ENCODE measurements at regions not wholly inside any gene's neighbourhood (a gene's known extent, or its start where the extent isn't known, plus 50 kb on each side); places are given as distances from the start of the nearest gene placed in this dataset.
A peak's percentile ranks its signal among the peaks of the same experiment; 100 is the strongest.
"Not testable (repeated sequence)": the region's sequence is repeated elsewhere in the genome, so short reads cannot be mapped to it uniquely, and the experiment has no call there.

GRCh38 chr13:79989217-79989661, 351.7 kb downstream of the SPRY2 start:
- DNase-seq (ENCODE audit: low read depth), result peak; percentile 91

DNA sequence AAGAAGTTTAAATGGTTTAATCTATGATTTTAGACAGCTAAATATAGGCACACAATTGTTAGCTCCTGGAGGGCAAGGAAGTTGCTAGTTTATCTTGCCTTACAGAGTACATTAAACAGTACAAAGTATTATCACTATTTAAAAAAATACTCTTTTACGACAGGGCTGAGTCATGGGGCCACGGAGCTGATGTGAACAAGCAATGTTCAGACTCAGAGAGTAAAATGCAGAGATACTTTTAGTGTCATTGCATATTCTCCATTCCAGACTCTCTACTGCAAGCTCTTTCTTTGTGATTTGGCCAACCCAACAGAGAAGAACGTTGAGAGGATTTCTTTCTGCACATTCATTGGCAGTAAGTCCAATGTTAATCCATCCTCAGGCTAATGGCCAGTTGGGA, 352.4 kb downstream of the SPRY2 start:
- peak; percentile 77 for DNase-seq (ENCODE audit: low read depth)

DNA sequence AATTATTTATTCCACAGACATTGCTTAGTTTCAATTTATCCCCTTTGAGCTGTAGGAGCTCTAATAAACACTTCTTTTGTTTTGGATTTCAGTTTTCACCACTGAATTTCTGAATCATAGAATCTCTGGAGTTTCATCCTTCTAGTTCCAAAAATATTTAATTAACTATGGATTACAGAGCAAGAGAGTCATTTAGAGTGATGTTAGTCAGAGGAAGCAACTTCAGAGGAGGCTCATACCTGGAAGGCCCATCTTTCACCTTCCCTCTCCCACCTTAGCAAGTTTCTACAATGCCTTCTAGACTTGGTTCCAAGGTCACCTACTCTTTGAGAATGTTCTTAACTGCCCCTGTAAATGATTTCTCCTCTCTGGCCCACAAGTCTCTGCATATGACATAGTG, 353.2 kb downstream of the SPRY2 start:
- peak; percentile 45 for DNase-seq (ENCODE audit: low read depth)

GRCh38 chr13:79987323-79987722, 353.6 kb downstream of the SPRY2 start:
- peak; percentile 49 for DNase-seq (ENCODE audit: low read depth)

DNA sequence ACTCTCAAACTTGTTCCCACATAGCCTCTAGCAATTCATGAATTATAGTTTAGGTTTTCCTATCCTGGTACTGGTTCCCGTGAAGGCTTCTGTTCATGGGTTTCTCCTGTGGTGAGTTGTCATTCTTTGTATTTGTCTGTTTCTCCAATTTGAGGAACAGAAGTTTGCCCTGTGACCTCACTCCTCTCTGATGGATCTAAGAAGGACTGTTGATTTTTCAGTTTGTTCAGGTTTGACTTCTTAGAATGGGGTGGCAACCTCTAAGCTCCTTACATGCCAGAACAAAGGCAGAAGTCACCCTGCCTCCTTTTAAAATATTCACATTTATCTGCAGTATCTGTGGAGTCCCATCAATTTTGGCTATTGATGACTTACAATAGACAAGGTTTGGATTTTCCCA, 354.0 kb downstream of the SPRY2 start:
- peak; percentile 23 for DNase-seq (ENCODE audit: low read depth)

GRCh38 chr13:79974935-79975650, 365.8 kb downstream of the SPRY2 start:
- peak; percentile 28 for DNase-seq (ENCODE audit: low read depth)

- DNase-seq (ENCODE audit: low read depth), result peak; percentile 12
Observed at GRCh38 chr13:79973533-79973963, 367.4 kb downstream of the SPRY2 start.

- DNase-seq (ENCODE audit: low read depth), result no peak
Observed at GRCh38 chr13:79972066-79972569, 368.8 kb downstream of the SPRY2 start.

- peak; percentile 20 for DNase-seq (ENCODE audit: low read depth)
Observed at GRCh38 chr13:79966493-79966895, 374.4 kb downstream of the SPRY2 start.

DNA sequence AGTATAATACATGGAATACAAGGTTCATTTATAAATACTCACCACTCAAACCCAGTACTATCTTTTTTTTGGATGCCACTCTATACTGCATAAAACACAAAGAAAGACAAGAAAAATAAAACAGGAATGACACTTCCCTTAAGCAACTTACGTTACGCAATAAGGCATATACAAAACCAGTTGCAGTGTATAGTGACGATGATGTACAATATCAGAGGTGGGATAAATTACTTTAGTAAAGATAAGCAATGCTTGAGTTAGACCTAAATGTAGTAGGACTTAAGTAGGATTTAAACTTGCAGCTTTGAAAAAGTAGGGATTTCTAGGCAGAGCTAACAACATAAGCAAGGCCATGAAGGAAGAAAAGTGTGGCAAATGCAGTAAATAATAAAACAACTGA, 374.9 kb downstream of the SPRY2 start:
- no peak for DNase-seq (ENCODE audit: low read depth)

DNA sequence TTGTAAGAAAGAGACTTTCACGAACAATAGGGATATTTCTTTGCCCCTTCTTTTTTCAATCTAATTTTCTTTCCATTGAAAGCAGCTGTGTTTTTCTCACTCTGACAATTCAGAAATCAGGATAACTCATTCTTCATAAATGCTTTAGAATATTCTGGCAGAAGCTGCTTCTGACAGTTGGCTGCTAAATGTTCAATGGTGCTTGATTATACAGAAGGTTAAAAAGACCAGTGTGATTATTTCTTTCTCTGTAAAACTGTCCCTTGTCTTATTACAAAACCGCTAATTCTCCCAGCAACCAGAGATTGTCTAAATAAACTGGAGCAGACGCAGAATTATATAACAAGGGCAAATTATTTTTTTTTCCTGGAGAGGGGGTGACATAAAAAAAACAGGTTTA, 394.4 kb downstream of the SPRY2 start:
- no peak for DNase-seq (ENCODE audit: low read depth)

GRCh38 chr13:79943346-79944023, 397.4 kb downstream of the SPRY2 start:
- no peak for DNase-seq (ENCODE audit: low read depth)

GRCh38 chr13:79941752-79942151, 399.2 kb downstream of the SPRY2 start:
- DNase-seq (ENCODE audit: low read depth), result no peak

- DNase-seq (ENCODE audit: low read depth), result no peak
Observed at GRCh38 chr13:79939689-79940088, 401.2 kb downstream of the SPRY2 start.

GRCh38 chr13:79937771-79938216, 403.1 kb downstream of the SPRY2 start:
- peak; percentile 10 for DNase-seq (ENCODE audit: low read depth)

DNA sequence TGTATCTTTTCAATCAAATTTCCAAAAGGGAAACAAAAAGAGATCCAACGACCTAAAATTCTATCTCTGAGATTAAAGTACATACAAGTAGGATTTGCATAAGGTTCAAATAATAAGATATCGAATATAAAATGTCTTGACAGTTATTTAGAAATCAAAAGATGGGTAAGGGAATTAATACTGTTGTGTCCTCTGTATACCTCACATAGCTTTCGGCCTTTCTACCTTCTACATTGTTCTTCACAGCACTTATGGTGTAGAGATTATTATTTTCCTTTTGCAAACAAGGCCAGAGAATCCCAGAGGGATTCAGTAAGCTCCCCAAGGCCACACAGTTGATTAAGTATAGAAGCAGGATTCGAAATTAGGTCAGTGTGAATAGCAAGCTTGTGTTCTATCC, 403.6 kb downstream of the SPRY2 start:
- DNase-seq (ENCODE audit: low read depth), result peak; percentile 3

DNA sequence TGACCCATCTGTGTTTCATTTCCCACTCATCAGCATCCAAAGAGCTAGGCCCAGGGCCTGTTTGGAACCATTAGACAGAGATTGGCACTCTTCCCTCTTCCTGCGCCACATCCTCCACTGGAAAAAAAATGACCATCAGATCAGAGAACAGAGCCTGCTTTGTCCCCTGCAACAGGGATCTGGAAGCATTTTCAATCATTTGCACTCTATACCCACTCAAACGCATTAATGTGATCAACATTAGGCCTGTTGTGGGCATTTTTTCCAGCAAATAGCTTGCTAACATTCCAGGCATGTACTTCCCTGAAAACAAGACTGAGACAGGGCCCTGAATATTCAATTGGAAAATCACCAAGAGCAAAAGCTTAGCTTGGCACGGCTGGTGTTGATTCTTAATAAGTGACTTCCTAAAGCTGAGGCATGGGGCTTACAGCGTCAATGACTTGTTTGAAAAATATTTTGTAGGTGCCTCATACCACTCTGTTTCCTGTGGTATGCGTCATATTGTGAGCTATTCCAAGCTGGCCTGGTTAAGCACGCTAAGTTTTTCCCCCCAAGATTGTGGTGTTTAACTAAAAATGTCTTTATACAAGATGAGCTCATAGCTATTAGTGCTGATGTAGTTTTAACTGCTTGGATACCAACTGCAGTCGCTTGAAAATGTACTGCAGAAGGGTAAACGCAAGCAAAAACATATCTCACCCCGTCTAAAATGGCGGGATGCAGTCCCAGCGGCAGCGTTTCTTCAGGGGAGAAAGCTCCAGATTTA, 404.4 kb downstream of the SPRY2 start:
- peak; percentile 99 for DNase-seq (ENCODE audit: low read depth)

- DNase-seq (ENCODE audit: low read depth), result peak; percentile 3
Observed at GRCh38 chr13:79935121-79935520, 405.8 kb downstream of the SPRY2 start.

DNA sequence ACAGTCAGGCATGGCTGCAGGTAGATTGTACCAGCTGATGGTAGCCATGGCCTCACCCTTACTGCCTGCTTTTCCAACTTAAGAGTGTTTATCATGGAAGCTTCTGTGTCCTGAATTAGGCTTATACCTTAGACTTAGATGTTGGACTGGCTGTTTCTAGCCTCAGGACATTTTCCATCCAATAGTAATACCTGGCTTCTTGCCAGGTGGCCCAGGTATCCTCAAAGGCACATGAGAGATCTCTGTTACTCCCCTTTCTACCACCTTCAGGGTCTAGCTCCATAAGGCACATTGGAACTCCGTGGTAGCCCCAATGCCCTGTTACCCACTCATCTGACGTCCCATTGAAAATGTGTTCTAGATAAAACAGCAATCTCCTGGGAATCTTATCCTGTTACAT, 407.5 kb downstream of the SPRY2 start:
- peak; percentile 22 for DNase-seq (ENCODE audit: low read depth)

- DNase-seq (ENCODE audit: low read depth), result no peak
Observed at GRCh38 chr13:79932556-79932955, 408.4 kb downstream of the SPRY2 start.

GRCh38 chr13:79923973-79924556, 416.9 kb downstream of the SPRY2 start:
- DNase-seq (ENCODE audit: low read depth), result not testable (repeated sequence)

DNA sequence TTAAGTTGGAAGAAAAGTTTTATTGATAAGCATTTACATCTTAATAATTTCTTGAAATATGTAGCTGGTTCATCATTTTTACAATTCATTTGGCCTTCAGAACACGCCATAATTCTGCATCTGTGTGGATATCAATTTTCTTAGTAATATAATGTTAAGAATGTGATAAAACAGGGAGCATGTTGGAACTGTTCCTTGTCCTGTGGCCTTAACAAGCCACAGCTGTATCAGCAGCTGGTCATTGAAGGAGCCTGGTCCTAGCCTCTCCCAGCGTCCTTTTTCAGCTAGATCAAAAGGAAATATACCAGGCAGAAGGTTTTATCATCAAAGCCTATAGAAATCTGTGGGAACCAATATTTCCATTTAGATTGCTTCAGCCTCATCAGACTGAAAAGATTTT, 421.8 kb downstream of the SPRY2 start:
- no peak for DNase-seq (ENCODE audit: low read depth)

All from M059J (cell line).